Hepatocyte (in vitro differentiated cells): ENCODE measurements at regions not wholly inside any gene's neighbourhood (a gene's known extent, or its start where the extent isn't known, plus 50 kb on each side); places are given as distances from the start of the nearest gene placed in this dataset.
"Not testable (repeated sequence)": the region's sequence is repeated elsewhere in the genome, so short reads cannot be mapped to it uniquely, and the experiment has no call there.

Experiments used
- CTCF ChIP-seq: fragments of 200-600 bp; sonication (generic); IDR thresholded peaks from 2 replicates; pipeline ENCODE4 v1.5.1; 2016; ENCODE audit warnings: antibody characterized with exemption, mild to moderate bottlenecking; ENCODE audit not compliant: poor library complexity
- EZH2 ChIP-seq: fragments of 200-600 bp; sonication (generic); IDR thresholded peaks from 2 replicates; pipeline ENCODE4 v1.6.1; 2016; ENCODE audit warnings: antibody characterized with exemption, mild to moderate bottlenecking, borderline replicate concordance
- EZH2phosphoT487 ChIP-seq: fragments of 200-600 bp; sonication (generic); IDR thresholded peaks from one replicate; pipeline ENCODE4 v1.6.1; 2018; ENCODE audit warnings: antibody characterized with exemption, mild to moderate bottlenecking, low read depth, moderate library complexity; ENCODE audit not compliant: unreplicated experiment, severe bottlenecking

DNA sequence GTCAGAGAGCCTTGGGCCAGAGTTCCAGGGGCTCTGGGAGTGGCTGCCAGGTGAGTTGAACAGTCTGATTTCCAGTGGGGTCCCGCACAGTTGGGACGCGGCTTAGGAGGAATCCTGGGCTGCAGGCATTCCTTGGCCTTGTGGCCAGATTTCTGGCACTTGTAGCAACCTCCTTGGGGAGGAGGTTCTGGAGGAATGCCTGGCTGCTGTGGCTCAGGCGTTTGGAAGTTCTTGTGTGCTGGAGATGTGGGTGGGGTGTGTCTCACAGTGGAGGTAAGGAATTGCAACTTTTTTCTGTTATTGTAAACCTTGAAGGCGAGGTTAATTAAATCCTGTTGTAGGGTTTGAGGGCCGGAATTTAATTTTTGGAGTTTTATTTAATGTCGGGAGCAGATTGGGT lies 780.2 kb downstream of the ZNF385D start:
- TF ChIP-seq EZH2, CTCF, EZH2phosphoT487: not testable (repeated sequence)
